C4-2B (cell line): ENCODE measurements at regions not wholly inside any gene's neighbourhood (a gene's known extent, or its start where the extent isn't known, plus 50 kb on each side); places are given as distances from the start of the nearest gene placed in this dataset.

Experiments
- H3K27ac ChIP-seq: fragments of 450-650 bp; 2 replicates; pipeline ENCODE4 v1.5.1; 2017
- ZFX ChIP-seq: fragments of 450-650 bp; IDR thresholded peaks from 2 replicates; pipeline ENCODE4 v1.6.1; 2017
- TF ChIP-seq, protein P1 (sequence below): fragments of 450-650 bp; conservative IDR thresholded peaks from 2 replicates; pipeline ENCODE4 v1.5.1; 2017; ENCODE audit warnings: mild to moderate bottlenecking

DNA sequence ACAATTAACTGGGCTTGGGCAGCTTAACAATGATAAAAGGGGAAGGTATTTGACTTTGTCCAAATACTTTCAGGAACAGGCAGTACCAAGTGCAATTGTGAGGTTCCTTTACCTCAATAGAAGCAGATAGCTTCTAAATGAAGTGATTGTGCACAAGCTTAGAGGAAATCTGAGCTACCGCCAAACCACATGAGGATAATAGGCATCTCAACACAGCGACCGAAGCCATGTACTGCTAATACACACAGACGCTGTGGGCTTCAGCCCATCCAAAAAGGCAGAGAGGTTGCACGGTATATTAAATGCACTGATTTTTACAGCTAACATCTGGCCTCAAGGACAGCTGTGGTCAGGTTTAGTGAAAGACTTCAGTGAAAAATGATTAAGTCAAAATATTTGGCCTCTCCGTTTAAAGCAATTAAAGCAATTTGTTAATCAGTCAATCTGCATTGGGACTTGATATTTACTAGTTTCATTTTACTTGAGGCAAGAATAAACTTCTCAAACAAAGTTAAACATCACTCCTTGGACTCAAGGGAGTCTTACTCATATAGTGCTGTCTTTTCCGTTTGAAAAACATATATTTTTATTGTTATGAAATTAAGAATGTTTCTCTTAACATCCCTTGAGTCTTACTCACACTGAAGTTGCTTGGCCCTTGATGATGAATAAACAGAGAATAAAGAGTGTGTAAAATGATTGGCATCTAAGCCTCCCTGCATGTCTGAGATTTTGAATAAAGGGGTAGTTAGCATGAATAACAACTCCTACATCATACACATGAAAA is 306.3 kb downstream of the C7orf25 start:
- H3K27ac ChIP-seq = no peak overlapping the region

DNA sequence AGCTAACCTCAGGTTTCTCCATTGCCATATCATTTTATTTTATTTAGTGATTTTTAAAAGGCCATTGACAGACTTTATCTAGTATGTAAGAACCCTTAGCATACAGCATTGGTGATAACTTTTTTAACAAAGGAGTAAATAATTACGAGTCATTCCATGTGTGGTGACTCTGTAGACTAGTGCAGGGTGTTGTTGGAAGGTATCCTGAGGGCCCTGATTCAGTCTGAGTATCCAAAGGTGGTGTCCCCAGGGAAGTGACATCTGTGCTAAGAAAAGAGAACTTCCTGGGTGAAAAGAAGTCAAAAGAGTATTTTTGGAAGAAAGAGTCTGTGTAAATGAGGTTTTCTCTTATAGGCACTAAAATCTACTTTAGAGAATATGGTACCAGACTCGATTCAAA is 308.4 kb downstream of the C7orf25 start:
- no peak overlapping the region for H3K27ac ChIP-seq
- TF ChIP-seq, protein P1, sequence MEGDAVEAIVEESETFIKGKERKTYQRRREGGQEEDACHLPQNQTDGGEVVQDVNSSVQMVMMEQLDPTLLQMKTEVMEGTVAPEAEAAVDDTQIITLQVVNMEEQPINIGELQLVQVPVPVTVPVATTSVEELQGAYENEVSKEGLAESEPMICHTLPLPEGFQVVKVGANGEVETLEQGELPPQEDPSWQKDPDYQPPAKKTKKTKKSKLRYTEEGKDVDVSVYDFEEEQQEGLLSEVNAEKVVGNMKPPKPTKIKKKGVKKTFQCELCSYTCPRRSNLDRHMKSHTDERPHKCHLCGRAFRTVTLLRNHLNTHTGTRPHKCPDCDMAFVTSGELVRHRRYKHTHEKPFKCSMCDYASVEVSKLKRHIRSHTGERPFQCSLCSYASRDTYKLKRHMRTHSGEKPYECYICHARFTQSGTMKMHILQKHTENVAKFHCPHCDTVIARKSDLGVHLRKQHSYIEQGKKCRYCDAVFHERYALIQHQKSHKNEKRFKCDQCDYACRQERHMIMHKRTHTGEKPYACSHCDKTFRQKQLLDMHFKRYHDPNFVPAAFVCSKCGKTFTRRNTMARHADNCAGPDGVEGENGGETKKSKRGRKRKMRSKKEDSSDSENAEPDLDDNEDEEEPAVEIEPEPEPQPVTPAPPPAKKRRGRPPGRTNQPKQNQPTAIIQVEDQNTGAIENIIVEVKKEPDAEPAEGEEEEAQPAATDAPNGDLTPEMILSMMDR = no peak
- TF ChIP-seq ZFX = no peak

More for the DNA sequence above, 306.3 kb downstream of the C7orf25 start:
- TF ChIP-seq, protein P1 = no peak
- no peak for TF ChIP-seq ZFX

DNA sequence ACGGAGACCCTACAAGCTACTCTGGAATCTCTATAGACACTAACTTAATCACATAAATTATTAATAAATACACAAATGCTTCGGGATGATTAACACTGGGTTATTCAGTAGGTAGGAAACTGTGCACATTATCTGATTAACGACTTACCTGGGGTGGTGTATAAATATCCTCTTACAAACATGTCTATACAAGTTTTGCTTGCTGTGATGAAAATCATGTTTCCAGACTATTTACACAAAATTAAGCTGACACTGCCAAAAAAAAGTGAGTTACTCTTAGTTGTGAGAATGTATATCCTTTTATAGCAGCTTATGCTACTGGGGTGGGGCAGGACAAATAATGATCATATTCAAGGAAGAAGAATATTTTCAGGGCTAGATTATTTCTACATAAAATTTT is 314.6 kb downstream of the C7orf25 start:
- no peak overlapping the region for H3K27ac ChIP-seq

DNA sequence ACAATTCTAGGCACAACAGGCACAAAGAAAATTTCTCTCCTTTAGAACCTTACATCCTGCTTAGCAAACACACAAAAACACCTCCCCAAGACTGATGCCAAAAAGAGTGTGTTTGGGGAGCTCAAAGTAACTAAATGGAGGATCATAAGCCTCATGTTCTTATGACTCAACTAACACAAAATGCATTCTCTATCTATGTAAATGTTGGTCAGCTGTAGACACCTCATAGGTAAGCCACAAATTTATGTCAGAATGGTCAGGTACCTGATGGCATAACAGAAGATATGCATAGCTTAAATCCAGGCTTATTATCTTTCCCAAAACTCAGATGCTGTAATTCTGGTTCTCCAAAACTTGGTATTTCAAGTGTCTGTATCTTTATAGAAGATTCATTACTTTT is 315.1 kb downstream of the C7orf25 start:
- TF ChIP-seq, protein P1 = no peak
- no peak for TF ChIP-seq ZFX
- no peak overlapping the region for H3K27ac ChIP-seq

More for the DNA sequence above, 314.6 kb downstream of the C7orf25 start:
- TF ChIP-seq, protein P1 = no peak
- TF ChIP-seq ZFX = no peak

DNA sequence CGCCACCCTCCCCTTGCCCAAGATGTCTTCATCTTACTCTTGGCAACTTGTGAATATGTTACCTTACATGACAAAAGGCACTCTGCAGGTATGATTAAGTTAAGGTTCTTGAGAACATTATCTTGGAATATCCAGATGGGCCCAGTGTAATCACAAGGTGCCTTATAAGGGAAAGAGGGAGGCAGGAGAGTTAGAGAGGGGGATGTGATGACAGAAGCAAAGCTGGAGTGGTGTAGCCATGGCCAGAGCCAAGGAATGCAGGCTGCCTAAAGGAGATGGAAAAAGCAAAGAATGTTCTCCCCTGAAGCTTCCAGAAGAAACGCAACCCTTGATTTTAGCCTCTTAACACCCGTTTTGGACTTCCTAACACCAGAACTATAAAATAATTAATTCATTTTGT is 318.0 kb downstream of the C7orf25 start:
- TF ChIP-seq, protein P1 = no peak
- no peak overlapping the region for H3K27ac ChIP-seq

DNA sequence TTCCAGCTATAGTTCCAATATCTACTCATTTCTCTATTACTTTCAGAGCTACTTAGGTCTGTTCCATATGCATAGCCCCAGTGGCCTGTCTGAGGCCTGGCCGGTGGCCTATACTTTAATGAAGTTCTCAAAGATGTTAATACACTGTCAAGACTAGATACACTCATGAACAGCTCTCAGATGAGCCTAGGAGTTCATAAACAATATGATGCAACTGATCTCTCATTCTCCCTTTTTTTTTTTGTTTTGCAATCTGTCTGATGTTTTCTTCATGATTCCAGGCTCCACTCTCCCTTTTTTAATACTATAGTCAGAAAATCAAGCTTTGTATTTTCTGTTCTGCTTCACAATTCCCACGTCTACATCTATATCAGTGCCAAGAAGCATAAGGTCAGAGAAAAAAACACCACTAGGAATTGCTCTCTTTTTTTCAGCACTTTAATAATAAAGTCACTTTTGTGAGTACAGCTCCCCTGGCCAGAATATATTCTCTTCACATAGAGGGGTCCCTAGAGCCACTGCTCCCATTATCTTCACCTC is 321.0 kb downstream of the C7orf25 start:
- no peak overlapping the region for H3K27ac ChIP-seq
- TF ChIP-seq, protein P1 = no peak
- no peak for TF ChIP-seq ZFX

DNA sequence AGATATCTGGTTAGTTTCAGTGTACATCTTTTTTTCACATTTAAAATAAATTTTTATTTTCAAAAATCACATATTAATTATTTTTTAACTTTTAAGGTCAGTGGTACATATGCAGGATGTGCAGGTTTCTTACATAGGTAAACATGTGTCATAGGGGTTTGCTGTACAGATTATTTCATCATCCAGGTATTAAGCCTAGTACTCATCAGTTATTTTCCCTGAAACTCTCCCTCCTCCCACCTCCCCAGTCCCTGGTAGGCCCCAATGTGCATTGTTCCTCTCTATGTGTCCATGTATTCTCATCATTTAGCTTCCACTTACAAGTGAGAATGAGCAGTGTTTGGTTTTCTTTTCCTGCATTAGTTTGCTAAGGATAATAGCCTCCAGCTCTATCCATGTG is 323.0 kb downstream of the C7orf25 start:
- TF ChIP-seq ZFX = no peak
- TF ChIP-seq, protein P1 = no peak
- H3K27ac ChIP-seq = no peak overlapping the region
